ENCODE measurements at regions not wholly inside any gene's neighbourhood (a gene's known extent, or its start where the extent isn't known, plus 50 kb on each side); places are given as distances from the start of the nearest gene placed in this dataset.
"Not testable (repeated sequence)": the region's sequence is repeated elsewhere in the genome, so short reads cannot be mapped to it uniquely, and the experiment has no call there.

- H3K4me1 ChIP-seq = no peaks in the 10 kb centered on the region
- H3K4me3 ChIP-seq = no peak overlapping the region
- TF ChIP-seq, protein P1, sequence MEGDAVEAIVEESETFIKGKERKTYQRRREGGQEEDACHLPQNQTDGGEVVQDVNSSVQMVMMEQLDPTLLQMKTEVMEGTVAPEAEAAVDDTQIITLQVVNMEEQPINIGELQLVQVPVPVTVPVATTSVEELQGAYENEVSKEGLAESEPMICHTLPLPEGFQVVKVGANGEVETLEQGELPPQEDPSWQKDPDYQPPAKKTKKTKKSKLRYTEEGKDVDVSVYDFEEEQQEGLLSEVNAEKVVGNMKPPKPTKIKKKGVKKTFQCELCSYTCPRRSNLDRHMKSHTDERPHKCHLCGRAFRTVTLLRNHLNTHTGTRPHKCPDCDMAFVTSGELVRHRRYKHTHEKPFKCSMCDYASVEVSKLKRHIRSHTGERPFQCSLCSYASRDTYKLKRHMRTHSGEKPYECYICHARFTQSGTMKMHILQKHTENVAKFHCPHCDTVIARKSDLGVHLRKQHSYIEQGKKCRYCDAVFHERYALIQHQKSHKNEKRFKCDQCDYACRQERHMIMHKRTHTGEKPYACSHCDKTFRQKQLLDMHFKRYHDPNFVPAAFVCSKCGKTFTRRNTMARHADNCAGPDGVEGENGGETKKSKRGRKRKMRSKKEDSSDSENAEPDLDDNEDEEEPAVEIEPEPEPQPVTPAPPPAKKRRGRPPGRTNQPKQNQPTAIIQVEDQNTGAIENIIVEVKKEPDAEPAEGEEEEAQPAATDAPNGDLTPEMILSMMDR (IDR thresholded peaks at IDR 0.05) = no peak
- no peak for DNase-seq
- no peaks in the 10 kb centered on the region for H3K36me3 ChIP-seq
- ATAC-seq = no peak
- no peaks in the 10 kb centered on the region for H3K9me3 ChIP-seq
- no peak overlapping the region for H3K27ac ChIP-seq
- no peaks in the 10 kb centered on the region for H3K27me3 ChIP-seq
- intact Hi-C loops (cut with DNase I) = no loop called here
Observed at GRCh38 chr4:79747252-79747651, 325.8 kb downstream of the ANTXR2 start.

GRCh38 chr4:79743014-79743413, 330.0 kb downstream of the ANTXR2 start:
- ATAC-seq = no peak
- intact Hi-C loops (cut with DNase I) = no loop called here
- TF ChIP-seq, protein P1 (IDR thresholded peaks at IDR 0.05) = no peak
- Histone ChIP-seq H3K4me1 (no peaks in the 10 kb centered on the region), H3K9me3 (no peaks in the 10 kb centered on the region), H3K27ac (no peak overlapping the region), H3K36me3 (no peaks in the 10 kb centered on the region), H3K4me3 (no peak overlapping the region), H3K27me3 (no peaks in the 10 kb centered on the region)
- DNase-seq = no peak

DNA sequence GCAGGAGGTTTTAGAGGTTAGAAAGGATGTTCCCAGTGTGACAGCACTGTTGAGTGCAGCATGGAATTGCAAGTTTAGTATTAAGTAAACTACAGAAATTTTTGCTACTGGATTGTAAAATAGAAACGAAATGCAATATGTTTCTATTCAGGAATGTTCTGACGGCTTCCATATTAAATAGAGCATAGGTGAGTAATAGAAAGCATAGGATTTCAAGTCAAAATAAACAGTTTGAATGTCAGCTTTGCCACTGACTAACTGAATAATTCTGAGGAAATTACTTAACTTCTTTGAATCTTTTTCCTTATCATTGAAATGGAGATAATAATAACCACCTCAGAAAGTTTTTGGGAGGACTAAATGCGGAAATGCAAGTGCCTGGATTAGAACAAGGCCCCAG, 331.9 kb upstream of the GK2 start:
- ATAC-seq = no peak
- no peak for DNase-seq
- H3K9me3 ChIP-seq = no peaks in the 10 kb centered on the region
- no peaks in the 10 kb centered on the region for H3K27me3 ChIP-seq
- no peak overlapping the region for H3K27ac ChIP-seq
- H3K4me1 ChIP-seq = no peaks in the 10 kb centered on the region
- no peak overlapping the region for H3K4me3 ChIP-seq
- TF ChIP-seq, protein P1 (IDR thresholded peaks at IDR 0.05) = no peak
- intact Hi-C loops (cut with DNase I) = no loop called here
- no peaks in the 10 kb centered on the region for H3K36me3 ChIP-seq

GRCh38 chr4:79723507-79723906, 315.5 kb upstream of the GK2 start:
- TF ChIP-seq, protein P1 (IDR thresholded peaks at IDR 0.05) = no peak
- no peak for DNase-seq
- H3K4me3 ChIP-seq = no peak overlapping the region
- H3K27ac ChIP-seq = no peak overlapping the region
- no peaks in the 10 kb centered on the region for H3K36me3 ChIP-seq
- no peaks in the 10 kb centered on the region for H3K27me3 ChIP-seq
- ATAC-seq = no peak
- intact Hi-C loops (cut with DNase I) = no loop called here
- H3K9me3 ChIP-seq = no peaks in the 10 kb centered on the region
- H3K4me1 ChIP-seq = no peaks in the 10 kb centered on the region

GRCh38 chr4:79700356-79700755, 292.3 kb upstream of the GK2 start:
- Histone ChIP-seq H3K9me3 (no peaks in the 10 kb centered on the region), H3K4me1 (no peaks in the 10 kb centered on the region), H3K36me3 (no peaks in the 10 kb centered on the region), H3K27me3 (no peaks in the 10 kb centered on the region), H3K27ac (no peak overlapping the region), H3K4me3 (no peak overlapping the region)
- DNase-seq (no peak), ATAC-seq (no peak)
- TF ChIP-seq, protein P1 (IDR thresholded peaks at IDR 0.05) = no peak
- intact Hi-C loops (cut with DNase I) = no loop called here

DNA sequence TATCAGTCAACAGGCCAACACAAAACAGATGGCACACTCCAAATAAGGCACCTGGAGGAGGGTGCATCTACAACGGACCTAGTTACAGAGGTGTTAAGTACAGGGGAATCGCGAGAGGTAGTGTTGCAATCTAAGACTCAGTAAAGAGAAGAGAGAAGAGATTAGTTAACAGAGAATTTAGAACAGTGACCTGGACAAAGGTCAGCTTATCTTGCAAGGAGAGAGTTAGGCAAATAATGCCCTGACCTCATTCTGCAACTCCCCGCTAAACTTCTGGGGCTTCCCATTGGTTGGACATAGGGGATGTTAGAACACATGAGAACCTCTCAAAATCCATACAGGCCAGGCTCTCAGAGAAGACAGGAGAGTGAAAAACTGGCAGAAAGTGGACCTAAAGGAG, 289.4 kb upstream of the GK2 start:
- no peaks in the 10 kb centered on the region for H3K9me3 ChIP-seq
- ATAC-seq = no peak
- H3K27ac ChIP-seq = no peak overlapping the region
- no peaks in the 10 kb centered on the region for H3K27me3 ChIP-seq
- intact Hi-C loops (cut with DNase I) = no loop called here
- no peak overlapping the region for H3K4me3 ChIP-seq
- DNase-seq = no peak
- H3K36me3 ChIP-seq = no peaks in the 10 kb centered on the region
- no peaks in the 10 kb centered on the region for H3K4me1 ChIP-seq
- TF ChIP-seq, protein P1 (IDR thresholded peaks at IDR 0.05) = no peak

DNA sequence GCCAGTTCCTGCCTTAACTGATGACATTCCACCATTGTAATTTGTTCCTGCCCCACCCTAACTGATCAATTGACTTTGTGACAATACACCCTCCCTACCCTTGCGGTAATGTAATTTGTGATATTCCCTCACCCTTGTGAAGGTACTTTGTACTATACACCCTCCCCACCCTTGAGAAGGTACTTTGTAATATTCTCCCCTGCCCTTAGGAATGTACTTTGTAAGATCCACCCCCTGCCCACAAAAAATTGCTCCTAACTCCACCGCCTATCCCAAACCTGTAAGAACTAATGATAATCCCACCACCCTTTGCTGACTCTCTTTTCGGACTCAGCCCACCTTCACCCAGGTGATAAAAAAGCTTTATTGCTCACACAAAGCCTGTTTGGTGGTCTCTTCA, 288.5 kb upstream of the GK2 start:
- DNase-seq; H3K4me1 ChIP-seq; H3K27ac ChIP-seq; ATAC-seq; H3K27me3 ChIP-seq; H3K4me3 ChIP-seq; H3K36me3 ChIP-seq; intact Hi-C loops (cut with DNase I); H3K9me3 ChIP-seq: not testable (repeated sequence)

Data from upper lobe of right lung (tissue), 1 donor.